GM12891 (cell line): ENCODE measurements at regions not wholly inside any gene's neighbourhood (a gene's known extent, or its start where the extent isn't known, plus 50 kb on each side); places are given as distances from the start of the nearest gene placed in this dataset.

Experiments used
- DNase-seq: peaks from one replicate; pipeline ENCODE4 v3.0.0; 2011; ENCODE audit warnings: low spot score; ENCODE audit not compliant: insufficient read length
- FAIRE-seq: peaks from 2 replicates; lab custom pipeline; 2011; peaks lifted over from hg19 to GRCh38; lab: Jason Lieb, UNC
- PAX5 ChIP-seq: IDR thresholded peaks from 2 replicates; pipeline ENCODE4 v1.6.1; 2011; ENCODE audit warnings: low read length, moderate library complexity, mild to moderate bottlenecking; ENCODE audit not compliant: insufficient read depth, severe bottlenecking
- POLR2A ChIP-seq: IDR thresholded peaks from 2 replicates; pipeline ENCODE4 v1.6.1; 2011; ENCODE audit warnings: low read depth, low read length, control low read depth
- POLR2AphosphoS5 ChIP-seq: IDR thresholded peaks from 2 replicates; pipeline ENCODE4 v1.6.1; 2011; ENCODE audit warnings: low read depth, low read length, control low read depth
- POU2F2 ChIP-seq: IDR thresholded peaks from 2 replicates; pipeline ENCODE4 v1.6.1; 2011; ENCODE audit warnings: low read depth, mild to moderate bottlenecking, control low read depth, low read length, moderate library complexity
- SPI1 ChIP-seq: IDR thresholded peaks from 2 replicates; pipeline ENCODE4 v1.6.1; 2011; ENCODE audit warnings: low read depth, low read length, control low read depth
- TAF1 ChIP-seq: IDR thresholded peaks from 2 replicates; pipeline ENCODE4 v1.6.1; 2011; ENCODE audit warnings: low read depth, low read length, control low read depth

DNA sequence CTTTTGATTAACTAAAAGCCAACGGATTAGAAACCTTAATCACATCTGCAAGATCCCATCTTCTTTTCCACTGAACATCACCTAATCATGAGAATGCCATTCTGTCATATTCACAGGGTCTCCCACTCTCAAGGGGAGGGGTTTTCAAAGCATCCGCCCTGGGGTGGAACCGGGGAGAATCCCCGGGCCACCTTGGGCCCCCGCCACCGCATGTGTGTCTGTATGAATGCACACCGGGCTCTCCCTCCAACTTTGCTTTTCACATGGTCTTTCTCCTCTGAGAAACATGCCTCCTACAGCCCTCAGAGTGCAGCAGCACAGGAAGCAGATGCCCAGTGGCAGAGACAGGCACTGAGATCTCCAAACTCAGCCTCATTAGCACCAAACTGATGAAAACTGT is 233.2 kb upstream of the PPP2R2D start:
- FAIRE-seq: no peak
- no peak for DNase-seq

DNA sequence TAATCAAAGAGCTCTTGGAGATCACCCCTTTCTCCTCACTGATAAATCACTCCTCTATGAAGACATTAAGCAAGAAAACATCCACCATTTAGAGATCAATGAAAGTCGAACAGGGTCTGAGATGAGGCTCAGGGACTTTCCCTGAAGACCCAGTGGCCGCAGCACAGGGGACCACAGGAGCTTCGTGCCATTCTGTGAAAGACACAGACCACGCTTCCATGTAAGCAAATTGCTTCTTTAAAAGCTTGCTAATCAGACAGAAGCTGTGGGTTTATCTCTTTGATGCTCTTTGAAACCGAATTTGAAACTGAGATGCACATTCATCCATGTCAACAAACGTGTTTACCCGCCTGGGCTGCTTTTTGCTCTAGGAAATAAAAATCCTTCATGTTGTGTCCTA is 231.9 kb upstream of the PPP2R2D start:
- FAIRE-seq: no peak
- TF ChIP-seq POLR2AphosphoS5 (no peak), TAF1 (no peak), SPI1 (no peak), POU2F2 (no peak), PAX5 (no peak), POLR2A (no peak)
- DNase-seq: no peak

More for the DNA sequence above, 233.2 kb upstream of the PPP2R2D start:
- TF ChIP-seq PAX5: no peak

DNA sequence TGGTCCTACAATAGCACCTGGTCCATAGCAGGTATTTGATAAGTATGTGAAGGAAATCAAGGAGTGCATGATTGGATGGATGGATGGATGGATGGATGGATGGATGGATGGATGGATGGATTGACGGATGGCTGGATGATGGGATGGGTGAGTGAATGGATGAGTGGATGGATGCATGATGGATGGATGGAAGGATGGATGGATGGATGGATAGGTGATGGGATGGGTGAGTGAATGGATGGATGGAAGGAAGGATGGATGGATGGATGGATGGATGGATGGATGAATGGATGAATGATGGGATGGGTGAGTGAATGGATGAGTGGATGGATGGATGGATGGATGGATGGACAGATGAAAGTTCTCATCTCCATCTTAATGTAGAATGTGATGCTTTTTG is 231.0 kb upstream of the PPP2R2D start:
- no peak for DNase-seq
- no peak for TF ChIP-seq POLR2A
- no peak for FAIRE-seq

DNA sequence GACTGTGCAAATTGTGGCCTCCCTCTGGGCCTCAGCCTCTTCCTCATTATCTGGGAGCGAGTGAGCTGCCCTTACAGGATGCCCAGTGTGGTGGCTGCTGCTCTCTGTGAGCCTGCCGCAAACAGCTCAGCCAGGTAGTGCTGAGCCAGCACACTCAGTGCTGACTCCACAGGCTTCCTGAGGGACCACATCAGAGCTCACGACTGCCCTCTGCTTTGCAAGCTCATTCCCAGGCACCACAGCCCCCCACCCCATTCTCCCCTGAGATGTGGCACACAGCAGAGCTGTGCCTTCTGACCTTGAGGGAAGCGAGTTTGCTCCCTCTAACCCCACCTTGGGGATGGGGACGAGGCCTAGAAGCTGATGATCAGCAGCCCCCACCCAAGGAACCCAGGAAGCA is 230.5 kb upstream of the PPP2R2D start:
- DNase-seq (no peak), FAIRE-seq (no peak)
- TF ChIP-seq POLR2A (no peak), PAX5 (no peak), POLR2AphosphoS5 (no peak), SPI1 (no peak), POU2F2 (no peak), TAF1 (no peak)

DNA sequence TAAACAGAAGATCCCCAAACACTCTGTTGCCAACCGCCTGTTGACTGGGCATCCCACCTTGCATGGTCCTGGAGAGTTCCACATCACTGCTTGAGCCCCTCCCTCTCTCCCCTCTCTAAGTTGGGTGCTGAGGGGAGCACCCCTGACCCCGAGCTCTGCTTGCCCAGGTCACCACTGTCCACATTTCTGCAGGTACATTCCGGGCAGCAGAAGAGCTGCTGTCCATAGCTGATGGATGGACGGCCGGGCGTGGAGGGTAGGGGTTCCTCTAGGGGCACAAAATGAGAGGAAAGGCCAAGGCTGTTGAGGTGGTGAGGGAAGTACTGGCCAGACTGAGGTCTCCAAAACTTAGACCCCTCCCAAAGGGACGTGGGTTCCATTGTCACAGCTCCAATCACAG is 227.4 kb upstream of the PPP2R2D start:
- TF ChIP-seq POLR2A: no peak
- no peak for TF ChIP-seq TAF1
- no peak for TF ChIP-seq PAX5
- TF ChIP-seq SPI1: no peak
- TF ChIP-seq POU2F2: no peak
- TF ChIP-seq POLR2AphosphoS5: no peak
- no peak for DNase-seq
- no peak for FAIRE-seq

DNA sequence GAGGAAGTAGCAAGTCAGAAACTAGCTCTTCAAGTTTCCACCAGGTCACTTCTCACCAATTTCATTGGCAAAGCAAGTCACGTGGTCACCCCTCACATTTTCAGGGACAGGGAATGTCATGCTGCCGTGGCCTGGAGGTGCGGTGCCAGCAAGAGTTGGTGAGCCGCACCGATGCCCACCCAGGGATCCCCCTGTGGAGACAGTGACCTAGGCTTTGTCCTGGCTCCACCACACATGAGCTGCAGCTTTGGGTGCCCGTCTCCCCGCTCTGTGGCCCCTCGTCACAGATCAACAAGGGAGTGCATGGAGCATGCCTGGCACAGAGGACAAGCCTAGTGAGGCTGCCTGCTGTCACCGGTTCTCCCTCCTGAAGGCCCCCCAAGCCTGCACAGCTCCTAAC is 226.7 kb upstream of the PPP2R2D start:
- TF ChIP-seq POU2F2: no peak
- TF ChIP-seq POLR2A: no peak
- TF ChIP-seq POLR2AphosphoS5: no peak
- no peak for TF ChIP-seq SPI1
- no peak for TF ChIP-seq PAX5
- TF ChIP-seq TAF1: no peak
- DNase-seq (no peak), FAIRE-seq (no peak)

DNA sequence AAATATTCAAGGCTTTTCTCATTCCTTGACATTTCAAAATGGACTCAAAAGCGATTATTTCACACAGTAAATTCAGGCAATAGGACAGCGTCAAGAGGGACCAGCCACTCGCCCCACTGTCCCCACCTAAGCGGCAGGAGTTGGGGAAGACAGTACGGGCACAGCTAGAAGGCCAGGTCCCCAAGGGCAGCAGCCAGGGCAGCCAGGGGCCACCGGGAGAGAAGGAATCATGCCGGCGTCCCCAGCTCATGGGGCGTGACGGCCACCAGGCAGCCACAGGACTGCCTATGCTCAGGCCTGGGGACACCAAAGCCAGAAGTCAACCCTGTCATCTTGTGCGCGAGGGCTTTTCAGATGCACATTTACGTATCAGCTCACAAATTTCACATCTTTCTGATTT is 225.7 kb upstream of the PPP2R2D start:
- DNase-seq: no peak
- FAIRE-seq: no peak
- TF ChIP-seq TAF1: no peak
- no peak for TF ChIP-seq SPI1
- no peak for TF ChIP-seq POU2F2
- no peak for TF ChIP-seq POLR2AphosphoS5
- TF ChIP-seq PAX5: no peak
- TF ChIP-seq POLR2A: no peak

DNA sequence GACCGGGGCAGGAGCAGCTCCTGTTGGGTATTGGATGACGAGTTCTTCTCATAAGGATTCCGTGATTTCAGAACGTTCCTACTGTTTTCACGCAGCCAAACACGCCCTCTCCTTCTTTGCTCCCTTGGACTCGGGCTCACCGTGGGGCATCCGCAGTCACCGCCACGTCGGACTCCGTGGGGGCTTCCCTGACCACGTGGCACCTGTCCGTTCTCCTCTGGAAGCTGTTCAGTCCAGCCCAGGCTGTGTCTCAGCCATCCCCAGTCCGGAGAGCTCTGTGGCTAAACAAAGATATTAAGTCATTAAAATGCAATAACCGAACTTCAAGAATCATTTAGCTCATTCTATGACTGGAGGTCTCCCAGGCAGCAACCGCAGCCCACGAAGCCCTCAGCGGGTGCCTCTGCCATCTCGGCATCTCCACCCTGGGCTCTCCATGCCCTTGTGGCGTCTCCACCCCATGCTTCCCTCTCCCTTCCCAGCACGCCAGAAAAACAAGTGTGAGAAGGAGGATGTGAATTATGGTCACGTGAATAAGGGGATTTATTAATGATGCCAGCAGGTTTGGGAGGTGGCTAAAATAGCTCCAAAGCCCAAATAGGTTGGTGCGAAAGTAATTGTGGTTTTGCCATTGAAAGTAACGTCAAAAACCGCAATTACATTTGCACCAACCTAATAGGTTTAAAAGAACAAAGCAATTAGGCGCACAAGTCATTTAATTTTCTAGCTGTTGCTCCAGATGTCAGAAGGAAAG is 224.6 kb upstream of the PPP2R2D start:
- DNase-seq (no peak), FAIRE-seq (no peak)
- no peak for TF ChIP-seq POU2F2
- no peak for TF ChIP-seq POLR2A
- TF ChIP-seq SPI1: no peak
- TF ChIP-seq POLR2AphosphoS5: no peak
- TF ChIP-seq PAX5: no peak
- no peak for TF ChIP-seq TAF1

DNA sequence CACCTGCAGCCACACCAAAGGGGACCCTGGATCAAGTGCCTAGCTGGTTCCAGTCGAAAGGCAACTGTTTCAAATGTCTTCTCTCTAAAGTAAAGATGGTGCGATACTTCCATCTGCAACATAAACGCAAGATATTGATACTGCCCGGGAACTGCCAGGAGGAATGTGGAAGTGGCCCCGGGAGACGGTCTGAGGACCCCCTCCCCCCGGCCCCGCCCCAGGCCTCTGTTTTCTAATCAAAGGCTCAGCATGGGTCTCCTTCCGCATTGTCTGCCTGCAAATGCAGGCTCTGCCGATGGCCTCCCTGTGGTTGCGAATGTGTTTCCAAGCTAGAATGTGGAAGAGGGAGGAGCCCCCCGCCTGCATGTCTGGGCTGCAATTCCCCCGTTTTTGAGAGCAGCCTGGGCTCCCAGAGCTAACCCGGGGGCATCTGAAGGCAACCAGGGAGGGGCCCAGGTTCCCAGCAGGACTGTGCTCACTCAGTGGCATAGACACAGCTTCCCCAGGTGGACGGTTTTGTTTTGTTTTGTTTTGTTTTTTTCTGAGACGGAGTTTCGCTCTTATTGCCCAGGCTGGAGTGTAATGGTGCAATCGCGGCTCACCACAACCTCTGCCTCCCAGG is 223.9 kb upstream of the PPP2R2D start:
- DNase-seq: no peak
- FAIRE-seq: no peak

DNA sequence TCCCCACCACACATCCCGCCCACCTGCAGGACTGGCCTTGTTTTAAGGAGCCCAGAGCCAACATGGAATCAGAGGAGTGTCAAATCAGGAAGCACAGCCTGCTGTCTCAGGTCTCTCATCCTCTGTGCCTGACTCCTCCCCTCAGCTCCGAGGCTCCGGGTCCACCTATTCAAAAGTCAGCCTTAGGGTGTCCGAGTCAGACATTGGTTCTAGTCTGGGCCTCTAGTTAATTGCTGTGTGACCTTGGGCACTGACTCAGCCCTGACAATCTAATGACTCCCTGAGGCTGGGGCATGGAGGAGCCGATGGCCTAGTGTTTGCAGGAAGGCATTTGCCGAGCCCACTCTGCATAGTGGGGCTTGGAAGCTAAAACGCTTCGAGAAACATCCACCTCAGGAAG is 223.1 kb upstream of the PPP2R2D start:
- TF ChIP-seq PAX5 (no peak), SPI1 (no peak), TAF1 (no peak), POU2F2 (no peak), POLR2AphosphoS5 (no peak), POLR2A (no peak)
- DNase-seq (no peak), FAIRE-seq (no peak)

More for the DNA sequence above, 223.9 kb upstream of the PPP2R2D start:
- TF ChIP-seq PAX5 (no peak), POLR2A (no peak), POLR2AphosphoS5 (no peak), POU2F2 (no peak), SPI1 (no peak), TAF1 (no peak)

DNA sequence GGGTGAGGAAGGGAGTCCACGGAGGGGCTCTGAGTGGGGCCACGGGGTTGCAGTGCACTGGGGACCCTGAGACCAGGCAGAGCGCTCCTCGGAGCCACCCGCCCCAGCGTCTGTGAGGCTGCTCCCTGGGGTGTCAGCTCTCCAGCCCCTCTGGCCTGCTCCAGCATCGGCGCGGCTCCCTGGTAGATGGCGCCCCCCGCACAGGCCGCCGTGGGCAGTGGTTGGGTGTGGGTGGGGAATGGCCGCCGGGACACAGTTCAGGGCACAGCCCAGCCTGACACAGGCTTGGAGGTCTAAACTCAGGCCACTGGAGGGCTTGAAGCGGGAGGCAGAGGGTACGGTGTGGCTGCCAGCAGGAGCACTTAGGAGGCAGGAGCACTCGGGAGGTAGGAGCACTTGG is 222.6 kb upstream of the PPP2R2D start:
- no peak for FAIRE-seq
- TF ChIP-seq POLR2A (no peak), POU2F2 (no peak), TAF1 (no peak), PAX5 (no peak), POLR2AphosphoS5 (no peak), SPI1 (no peak)
- no peak for DNase-seq
